HepG2 (cell line): ENCODE measurements at regions not wholly inside any gene's neighbourhood (a gene's known extent, or its start where the extent isn't known, plus 50 kb on each side); places are given as distances from the start of the nearest gene placed in this dataset.

Experiments used
- ATAC-seq: fragments of 200-7000 bp; cut with Tn5 transposase; 3 replicates; pipeline ENCODE4 v1.9.1; 2020; ENCODE audit warnings: mild to moderate bottlenecking, moderate library complexity
- BruUV-seq: library from RNA; stranded (reverse); fragments of 400-500 nt; replicated peaks from 2 replicates; lab custom pipeline; 2021; lab: Mats Ljungman, UMichigan
- CTCF ChIA-PET: fragments of 300-600 bp; formaldehyde crosslinking; extraction: SDS; loops from one replicate; lab custom pipeline; 2021; ENCODE audit warnings: low total read pairs, inconsistent platforms, low intra/inter-chr PET ratio; lab: Yijun Ruan, JAX
- POLR2A ChIA-PET: fragments of 350-600 bp; sonication (Branson Sonifier 250); formaldehyde crosslinking; loops from one replicate; lab custom pipeline; 2020; ENCODE audit warnings: antibody characterized with exemption, inconsistent platforms; lab: Yijun Ruan, JAX
- DNase-seq: peaks from one replicate; pipeline ENCODE4 v3.0.0-alpha.2; 2015; ENCODE audit warnings: low spot score
- FAIRE-seq: peaks from 3 replicates; lab custom pipeline; 2011; peaks lifted over from hg19 to GRCh38; lab: Jason Lieb, UNC
- H2AFZ ChIP-seq: one replicate; pipeline ENCODE4 v1.6.1; 2011; ENCODE audit warnings: low read length, inconsistent platforms
- H3K27ac ChIP-seq: fragments of 300-600 bp; 3 replicates; pipeline ENCODE4 v1.8.0; 2011; ENCODE audit warnings: mixed run types, mild to moderate bottlenecking, mixed read lengths, low read length, inconsistent platforms; ENCODE audit not compliant: insufficient read depth; ENCODE audit errors: extremely low read length
- H3K27me3 ChIP-seq, 2 experiments: fragments of 200-600 bp in 1 of 2; 2 replicates in 1 of 2; 3 replicates in 1 of 2; pipeline versions ENCODE4 v1.6.0 to v1.8.0; 2011; ENCODE audit warnings: low read length in 2 of 2, mild to moderate bottlenecking in 2 of 2, moderate library complexity in 2 of 2, inconsistent platforms in 1 of 2; ENCODE audit not compliant: insufficient read depth in 2 of 2, control insufficient read depth in 1 of 2
- H3K36me3 ChIP-seq, 2 experiments: fragments of 200-600 bp in 1 of 2; replicated peaks in 1 of 2; 2 replicates in 1 of 2; 3 replicates in 1 of 2; pipeline versions ENCODE4 v1.5.1 to v1.8.0; 2011; ENCODE audit warnings: low read length in 2 of 2, inconsistent platforms in 1 of 2; ENCODE audit not compliant: insufficient read depth in 2 of 2, control insufficient read depth in 1 of 2
- H3K4me1 ChIP-seq: 2 replicates; pipeline ENCODE4 v1.5.1; 2012; ENCODE audit warnings: low read length, inconsistent platforms; ENCODE audit not compliant: insufficient read depth
- H3K4me2 ChIP-seq: 2 replicates; pipeline ENCODE4 v1.6.0; 2011; ENCODE audit warnings: low read depth, low read length, inconsistent platforms
- H3K4me3 ChIP-seq, 3 experiments: fragments of 200-600 bp in 1 of 3; sonication (generic), shearing (Covaris generic) in 1 of 3; replicated peaks in 1 of 3; 2 replicates each; pipeline ENCODE4 v1.5.1; 2011 to 2016; ENCODE audit warnings: low read length in 3 of 3, inconsistent platforms in 2 of 3, low read depth in 2 of 3, mild to moderate bottlenecking in 2 of 3, control low read depth in 1 of 3, mixed read lengths in 1 of 3; ENCODE audit not compliant: insufficient read depth in 1 of 3
- H3K79me2 ChIP-seq: one replicate; pipeline ENCODE4 v1.6.1; 2011; ENCODE audit warnings: low read length, inconsistent platforms; ENCODE audit not compliant: insufficient read depth
- H3K9ac ChIP-seq: 2 replicates; pipeline ENCODE4 v1.6.0; 2011; ENCODE audit warnings: mild to moderate bottlenecking, low read depth, low read length, inconsistent platforms; ENCODE audit not compliant: insufficient read depth
- H3K9me3 ChIP-seq: 2 replicates; pipeline ENCODE4 v1.5.1; 2012; ENCODE audit warnings: mild to moderate bottlenecking, low read length
- H4K20me1 ChIP-seq: 2 replicates; pipeline ENCODE4 v1.6.0; 2011; ENCODE audit warnings: inconsistent platforms, mild to moderate bottlenecking, low read length, moderate library complexity; ENCODE audit not compliant: insufficient read depth
- BRD4 ChIP-seq: sonication (generic); formaldehyde crosslinking; IDR thresholded peaks from 2 replicates; pipeline ENCODE4 v1.4.0; 2020; ENCODE audit warnings: missing genetic modification reagents
- CCDC6 ChIP-seq: sonication (generic); formaldehyde crosslinking; IDR thresholded peaks from 2 replicates; pipeline ENCODE4 v1.8.1; 2022; ENCODE audit warnings: mild to moderate bottlenecking, missing genetic modification reagents, moderate library complexity
- HMG20A ChIP-seq: IDR thresholded peaks from 2 replicates; pipeline ENCODE4 v1.6.1; 2016; ENCODE audit warnings: borderline replicate concordance
- JUND ChIP-seq: sonication (generic); formaldehyde crosslinking; IDR thresholded peaks from 2 replicates; pipeline ENCODE4 v1.8.0; 2022; ENCODE audit warnings: mild to moderate bottlenecking, missing genetic modification reagents
- REPIN1 ChIP-seq: sonication (generic); formaldehyde crosslinking; IDR thresholded peaks from 2 replicates; pipeline ENCODE4 v1.8.0; 2022; ENCODE audit warnings: missing genetic modification reagents, low read depth, mild to moderate bottlenecking, borderline replicate concordance
- REXO4 ChIP-seq: sonication (generic); formaldehyde crosslinking; IDR thresholded peaks from 2 replicates; pipeline ENCODE4 v1.8.0; 2022; ENCODE audit warnings: missing genetic modification reagents, mild to moderate bottlenecking, borderline replicate concordance
- ZFX ChIP-seq: sonication (generic); formaldehyde crosslinking; IDR thresholded peaks from 2 replicates; pipeline ENCODE4 v1.4.0; 2020; ENCODE audit warnings: mild to moderate bottlenecking, low read depth, missing genetic modification reagents, moderate library complexity
- ZNF367 ChIP-seq: sonication (generic); formaldehyde crosslinking; IDR thresholded peaks from 2 replicates; pipeline ENCODE4 v1.4.0; 2020; ENCODE audit warnings: missing genetic modification reagents, borderline replicate concordance
- ZNF484 ChIP-seq: sonication (generic); formaldehyde crosslinking; IDR thresholded peaks from 2 replicates; pipeline ENCODE4 v1.5.1; 2020; ENCODE audit warnings: mild to moderate bottlenecking, low read depth, missing genetic modification reagents, borderline replicate concordance
- ZNF660 ChIP-seq: sonication (generic); formaldehyde crosslinking; IDR thresholded peaks from 2 replicates; pipeline ENCODE4 v1.5.1; 2020; ENCODE audit warnings: mild to moderate bottlenecking, low read depth, missing genetic modification reagents, borderline replicate concordance
- ZNF746 ChIP-seq: sonication (generic); formaldehyde crosslinking; IDR thresholded peaks from 2 replicates; pipeline ENCODE4 v1.8.0; 2022; ENCODE audit warnings: mild to moderate bottlenecking, missing genetic modification reagents
- ZSCAN9 ChIP-seq: IDR thresholded peaks from 2 replicates; pipeline ENCODE4 v1.6.1; 2016; ENCODE audit warnings: borderline replicate concordance
- WGBS: methylation state at CpG from one replicate; pipeline ENCODE4 v1.1.6; 2017; ENCODE audit warnings: low lambda C conversion rate; 5-methylcytosine and 5-hydroxymethylcytosine counted together
- in situ Hi-C: cut with HindIII; loops from 2 replicates; pipeline ENCODE4 v1.10.0; 2017; ENCODE audit warnings: low pct_unique_long_range_greater_than_20kb; ENCODE audit not compliant: extremely low pct_ligation_motif_present
- intact Hi-C: fragments of 100-400 bp; cut with micrococcal nuclease; formaldehyde crosslinking; loops from one replicate; pipeline ENCODE4 v1.10.0; 2022; ENCODE audit not compliant: unreplicated experiment
- TF ChIP-seq, protein P1 (sequence below): sonication (generic); formaldehyde crosslinking; IDR thresholded peaks from 2 replicates; pipeline ENCODE4 v1.4.0; 2020; ENCODE audit warnings: missing genetic modification reagents

DNA sequence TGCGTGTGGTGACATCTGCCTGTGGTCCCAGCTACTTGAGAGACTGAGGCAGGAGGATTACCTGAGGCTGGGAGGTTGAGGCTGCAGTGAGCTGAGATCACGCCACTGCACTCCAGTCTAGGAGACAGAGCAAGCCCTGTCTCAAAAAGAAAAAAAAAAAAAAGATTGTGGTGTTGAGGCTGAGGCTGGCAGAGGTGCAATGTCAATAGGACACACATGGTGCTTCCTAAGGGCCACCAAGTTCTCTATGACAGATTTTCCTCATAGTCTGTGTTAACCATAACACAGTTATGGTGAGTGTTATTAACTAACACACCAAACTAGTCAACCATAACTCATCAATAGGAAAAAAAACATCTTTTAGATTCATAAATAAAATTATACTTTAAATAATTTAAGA lies 494.4 kb downstream of the TMX3 start:
- H2AFZ ChIP-seq: no peak overlapping the region
- DNase-seq (no peak), ATAC-seq (no peak)
- POLR2A ChIA-PET: no interaction called here
- no TSS peak for BruUV-seq
- no peak overlapping the region for H3K9ac ChIP-seq
- TF ChIP-seq ZNF367 (no peak), ZFX (no peak)
- TF ChIP-seq, all 625 proteins: peak for 0
- no peak for FAIRE-seq
- CTCF ChIA-PET: no interaction called here
- Histone ChIP-seq H3K4me1 (no peaks in the 10 kb centered on the region), H4K20me1 (no peaks in the 10 kb centered on the region), H3K4me2 (no peak overlapping the region), H3K4me3 (no peak overlapping the region), H3K36me3 (no peaks in the 10 kb centered on the region), H3K27me3 (no peaks in the 10 kb centered on the region), H3K9me3 (no peaks in the 10 kb centered on the region), H3K27ac (no peak overlapping the region), H3K79me2 (no peaks in the 10 kb centered on the region)
- WGBS: 0% methylated on average over 2 of the region's 2 CpGs
- in situ Hi-C loops: no loop called here
- intact Hi-C loops: no loop called here

DNA sequence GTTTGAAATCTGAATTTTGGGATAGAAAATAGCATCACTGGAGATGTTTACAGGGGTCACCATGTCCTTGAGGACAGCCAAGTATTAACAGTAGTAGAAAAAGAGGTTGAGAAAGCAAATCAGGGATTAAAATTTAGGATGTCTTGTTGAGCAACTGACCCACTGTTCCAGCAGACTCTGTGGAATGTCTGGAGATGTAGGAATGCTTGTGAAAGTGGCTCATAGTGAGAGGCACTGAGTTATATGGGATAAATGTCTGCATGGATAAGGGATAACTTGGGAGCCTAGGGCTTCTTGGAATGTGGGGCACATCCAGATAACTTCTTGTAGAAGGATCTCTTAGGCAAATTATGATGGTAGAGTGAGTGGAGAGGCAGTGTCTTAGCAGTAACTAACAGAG lies 495.0 kb downstream of the TMX3 start:
- TF ChIP-seq, protein P1, sequence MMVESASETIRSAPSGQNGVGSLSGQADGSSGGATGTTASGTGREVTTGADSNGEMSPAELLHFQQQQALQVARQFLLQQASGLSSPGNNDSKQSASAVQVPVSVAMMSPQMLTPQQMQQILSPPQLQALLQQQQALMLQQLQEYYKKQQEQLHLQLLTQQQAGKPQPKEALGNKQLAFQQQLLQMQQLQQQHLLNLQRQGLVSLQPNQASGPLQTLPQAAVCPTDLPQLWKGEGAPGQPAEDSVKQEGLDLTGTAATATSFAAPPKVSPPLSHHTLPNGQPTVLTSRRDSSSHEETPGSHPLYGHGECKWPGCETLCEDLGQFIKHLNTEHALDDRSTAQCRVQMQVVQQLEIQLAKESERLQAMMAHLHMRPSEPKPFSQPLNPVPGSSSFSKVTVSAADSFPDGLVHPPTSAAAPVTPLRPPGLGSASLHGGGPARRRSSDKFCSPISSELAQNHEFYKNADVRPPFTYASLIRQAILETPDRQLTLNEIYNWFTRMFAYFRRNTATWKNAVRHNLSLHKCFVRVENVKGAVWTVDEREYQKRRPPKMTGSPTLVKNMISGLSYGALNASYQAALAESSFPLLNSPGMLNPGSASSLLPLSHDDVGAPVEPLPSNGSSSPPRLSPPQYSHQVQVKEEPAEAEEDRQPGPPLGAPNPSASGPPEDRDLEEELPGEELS (CRISPR knock-in tag): no peak
- TF ChIP-seq ZNF484 (no peak), ZNF660 (no peak), CCDC6 (CRISPR knock-in tag) (no peak), BRD4 (CRISPR knock-in tag) (no peak), ZSCAN9 (CRISPR knock-in tag) (no peak), JUND (no peak), REPIN1 (CRISPR knock-in tag) (no peak), HMG20A (CRISPR knock-in tag) (no peak), ZNF746 (CRISPR knock-in tag) (no peak), REXO4 (CRISPR knock-in tag) (no peak)
- Histone ChIP-seq H3K79me2 (no peaks in the 10 kb centered on the region), H3K4me2 (no peak overlapping the region), H3K4me1 (no peaks in the 10 kb centered on the region), H3K9me3 (no peaks in the 10 kb centered on the region), H4K20me1 (no peaks in the 10 kb centered on the region), H2AFZ (no peak overlapping the region), H3K27me3 (no peaks in the 10 kb centered on the region; a peak in 1 of 5 replicates), H3K9ac (no peak overlapping the region), H3K27ac (no peak overlapping the region), H3K36me3 (no peaks in the 10 kb centered on the region), H3K4me3 (no peak overlapping the region)
- no peak for ATAC-seq
- no peak for FAIRE-seq
- BruUV-seq: no TSS peak
- intact Hi-C loops (no loop called here), in situ Hi-C loops (no loop called here)
- ChIA-PET CTCF (no interaction called here), POLR2A (no interaction called here)
- DNase-seq: no peak
